ENCODE measurements at regions not wholly inside any gene's neighbourhood (a gene's known extent, or its start where the extent isn't known, plus 50 kb on each side); places are given as distances from the start of the nearest gene placed in this dataset.

DNA sequence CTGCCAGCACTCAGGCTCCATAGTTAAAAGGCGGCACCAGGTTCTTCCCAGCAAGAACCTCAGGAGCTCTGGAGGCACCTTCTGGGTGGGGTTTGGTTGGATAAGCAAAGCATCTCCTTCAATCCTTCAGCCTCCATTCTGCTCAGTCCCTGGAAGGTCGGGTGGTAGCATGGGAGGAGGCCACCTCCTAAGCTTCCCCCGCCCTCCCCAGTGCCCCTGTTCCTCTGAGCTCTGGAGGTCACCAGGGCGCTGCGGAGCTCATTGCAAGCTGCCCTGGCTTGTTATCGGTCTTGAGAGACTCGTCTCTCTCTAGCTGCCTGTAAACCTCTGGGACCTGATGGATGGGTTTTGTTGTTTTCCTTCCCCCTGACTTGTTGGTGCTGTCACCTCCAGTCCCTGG, 124.8 kb downstream of the RPLP1 start:
- no peak for DNase-seq

DNA sequence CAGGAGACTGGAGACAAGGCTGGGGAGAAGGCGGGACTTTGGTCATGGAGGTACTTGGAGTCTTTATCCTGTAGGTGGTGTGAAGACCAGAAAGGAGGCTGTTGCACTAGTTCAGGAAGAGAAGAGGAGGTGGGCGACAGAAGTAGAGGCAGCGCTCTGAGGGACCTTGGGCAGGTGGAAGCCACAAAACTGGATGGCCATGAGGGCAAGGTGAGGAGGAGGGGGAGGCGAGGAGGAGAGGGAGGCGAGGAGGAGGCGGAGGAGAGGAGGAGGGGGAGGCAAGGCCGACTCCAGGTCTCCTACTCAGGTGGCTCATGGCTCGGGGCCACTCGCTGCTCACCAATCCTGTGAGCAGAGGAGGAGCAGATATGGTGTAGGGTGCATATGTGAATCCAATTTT, 125.6 kb downstream of the RPLP1 start:
- DNase-seq: no peak

DNA sequence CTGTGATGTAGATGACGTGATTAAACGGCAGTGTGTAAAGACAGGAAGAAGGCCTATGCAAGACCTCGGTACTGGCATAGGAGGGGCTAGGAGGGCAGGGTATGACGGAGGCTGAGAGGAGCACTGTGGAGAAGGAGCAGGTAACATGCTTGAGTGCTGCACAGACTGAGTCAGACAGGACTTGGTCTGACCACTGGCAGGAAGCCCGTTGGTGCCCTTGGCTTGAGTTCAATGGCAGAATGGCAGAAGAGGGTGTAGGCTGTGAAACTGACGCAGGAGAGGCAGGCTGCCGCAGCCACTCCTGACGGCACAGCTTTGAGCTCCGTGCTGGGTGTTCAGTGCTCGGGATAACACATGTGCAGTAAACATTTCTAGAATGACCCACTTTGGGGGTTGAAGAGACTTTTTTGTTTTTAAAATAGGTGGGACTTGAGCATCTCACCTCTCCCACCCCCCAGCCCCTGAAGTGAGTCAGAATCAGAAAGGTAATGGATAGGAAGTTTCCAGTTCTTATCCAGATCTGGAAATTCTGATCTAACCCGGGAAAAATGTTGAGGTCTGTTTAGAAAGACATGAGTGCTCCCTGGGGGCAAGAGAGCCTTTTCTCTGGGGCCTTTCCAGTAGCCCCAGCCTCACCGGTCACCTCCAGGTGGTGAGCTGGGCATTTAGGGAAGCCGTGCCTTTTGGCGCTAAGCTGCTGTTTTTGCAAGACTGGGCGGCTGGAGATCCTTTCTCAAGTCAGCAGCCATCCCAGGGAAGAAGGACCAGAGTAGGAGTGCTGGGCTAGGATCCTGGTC, 126.4 kb downstream of the RPLP1 start:
- no peak for DNase-seq

DNA sequence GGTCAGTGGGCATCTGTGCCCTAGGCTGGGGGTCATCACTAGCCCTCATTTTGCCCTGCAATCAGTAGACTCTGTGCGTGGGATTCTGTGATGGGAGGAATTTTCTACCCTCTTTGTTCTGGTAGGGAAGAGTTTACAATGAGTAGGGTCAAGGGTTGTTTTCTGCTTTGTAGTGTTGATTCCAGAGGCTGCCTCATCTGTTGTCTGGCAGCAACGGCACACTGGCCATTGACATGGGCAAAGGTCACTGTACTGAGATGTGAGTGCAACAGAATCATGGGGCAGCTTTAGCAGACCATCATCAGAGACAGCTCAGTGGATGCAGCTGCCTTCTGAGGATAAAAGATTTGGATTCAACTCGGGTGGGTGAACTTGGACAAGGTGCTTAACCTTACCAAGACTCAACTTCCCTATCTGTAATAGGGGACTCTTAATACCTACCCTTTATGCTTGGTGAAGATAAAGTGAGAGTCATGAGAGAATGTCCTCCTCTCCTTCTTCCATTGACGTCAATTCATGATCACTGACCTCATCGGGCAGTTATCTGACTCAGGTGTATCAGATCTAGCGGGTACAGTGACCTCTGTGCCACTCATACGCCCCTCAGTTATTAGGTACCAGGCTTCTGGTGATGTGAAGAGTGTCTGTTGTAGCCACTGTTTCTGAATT, 127.5 kb downstream of the RPLP1 start:
- no peak for DNase-seq

- DNase-seq: no peak
Measured at GRCh38 chr15:69583626-69584025, 131.0 kb downstream of the RPLP1 start.

- DNase-seq: no peak
Measured at GRCh38 chr15:69585937-69586336, 133.3 kb downstream of the RPLP1 start.

GRCh38 chr15:69586721-69587120, 134.1 kb downstream of the RPLP1 start:
- DNase-seq: no peak

- DNase-seq: no peak
Measured at GRCh38 chr15:69587723-69588426, 135.3 kb downstream of the RPLP1 start.

DNA sequence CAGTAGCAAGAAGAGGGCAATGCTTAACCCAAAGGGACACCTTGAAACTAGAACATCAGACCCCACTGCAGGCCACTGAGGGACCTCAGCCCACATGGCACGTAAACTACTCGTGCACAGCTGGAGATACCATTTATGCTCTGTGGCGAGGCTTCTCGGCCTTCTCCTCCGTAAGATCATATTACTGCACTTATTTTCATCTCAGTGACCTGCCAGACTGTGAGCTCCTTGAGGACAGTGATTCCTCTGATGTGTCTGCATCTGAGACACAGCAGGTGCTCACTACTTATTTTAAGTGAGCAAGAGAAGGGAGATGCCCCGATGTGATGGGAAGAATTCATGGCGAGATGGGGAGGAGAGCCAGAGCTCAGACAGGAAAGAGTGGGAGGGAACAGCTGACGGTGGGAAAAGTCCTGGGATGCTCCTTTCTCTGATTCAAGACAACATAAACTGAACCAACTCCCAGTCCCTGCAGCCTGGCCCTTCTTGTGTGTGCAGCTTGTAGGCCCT, 137.6 kb downstream of the RPLP1 start:
- DNase-seq: no peak

DNA sequence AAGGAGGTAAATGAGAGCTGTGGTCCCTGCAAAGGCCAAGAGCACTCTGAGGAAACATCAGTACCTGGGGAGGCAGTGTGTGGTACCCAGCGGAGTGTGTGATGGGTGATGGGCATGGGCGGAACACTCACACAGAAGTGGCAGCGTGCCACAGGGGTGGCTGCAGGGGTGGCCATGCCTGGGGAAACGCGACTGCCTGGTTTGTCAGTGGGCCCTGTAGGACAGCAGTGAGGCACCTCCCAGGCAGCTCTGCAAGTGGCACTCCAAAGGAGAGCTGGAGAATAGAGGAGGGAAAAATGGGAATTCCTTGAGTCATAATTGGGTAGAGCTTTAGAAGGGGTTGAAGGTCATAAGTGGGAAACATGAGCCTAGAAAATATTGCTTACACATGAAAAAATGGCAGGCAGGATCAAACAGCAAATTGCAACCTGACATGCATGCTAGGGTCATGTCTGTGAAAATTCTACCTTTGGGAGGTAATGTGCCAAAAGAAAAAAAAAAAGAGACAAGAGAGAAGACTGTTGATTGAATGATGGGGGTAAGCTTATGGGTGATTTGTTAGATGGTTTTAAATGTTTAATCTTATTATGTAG, 138.4 kb downstream of the RPLP1 start:
- no peak for DNase-seq

GRCh38 chr15:69591905-69592508, 139.4 kb downstream of the RPLP1 start:
- no peak for DNase-seq

DNA sequence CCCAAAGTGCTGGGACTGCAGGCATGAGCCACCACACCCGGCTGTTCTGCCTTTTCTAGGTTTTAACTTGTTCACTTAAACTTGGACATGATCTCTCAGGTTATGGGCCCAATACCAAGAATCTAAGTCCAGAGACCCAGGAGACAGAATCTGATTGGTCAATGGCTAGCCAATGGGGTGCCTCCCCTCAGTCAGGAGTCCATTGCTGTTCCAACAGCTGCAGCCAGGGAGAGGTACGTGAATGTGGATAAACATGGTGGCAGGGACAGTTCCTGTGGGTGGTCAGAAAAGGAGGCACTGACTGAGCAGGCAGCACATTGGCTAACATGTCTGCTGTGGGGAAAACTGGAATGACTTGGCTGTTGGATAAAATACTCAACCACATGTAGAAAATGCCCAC, 140.3 kb downstream of the RPLP1 start:
- peak; percentile 9 for DNase-seq

GRCh38 chr15:69593488-69593887, 140.9 kb downstream of the RPLP1 start:
- DNase-seq: no peak

DNA sequence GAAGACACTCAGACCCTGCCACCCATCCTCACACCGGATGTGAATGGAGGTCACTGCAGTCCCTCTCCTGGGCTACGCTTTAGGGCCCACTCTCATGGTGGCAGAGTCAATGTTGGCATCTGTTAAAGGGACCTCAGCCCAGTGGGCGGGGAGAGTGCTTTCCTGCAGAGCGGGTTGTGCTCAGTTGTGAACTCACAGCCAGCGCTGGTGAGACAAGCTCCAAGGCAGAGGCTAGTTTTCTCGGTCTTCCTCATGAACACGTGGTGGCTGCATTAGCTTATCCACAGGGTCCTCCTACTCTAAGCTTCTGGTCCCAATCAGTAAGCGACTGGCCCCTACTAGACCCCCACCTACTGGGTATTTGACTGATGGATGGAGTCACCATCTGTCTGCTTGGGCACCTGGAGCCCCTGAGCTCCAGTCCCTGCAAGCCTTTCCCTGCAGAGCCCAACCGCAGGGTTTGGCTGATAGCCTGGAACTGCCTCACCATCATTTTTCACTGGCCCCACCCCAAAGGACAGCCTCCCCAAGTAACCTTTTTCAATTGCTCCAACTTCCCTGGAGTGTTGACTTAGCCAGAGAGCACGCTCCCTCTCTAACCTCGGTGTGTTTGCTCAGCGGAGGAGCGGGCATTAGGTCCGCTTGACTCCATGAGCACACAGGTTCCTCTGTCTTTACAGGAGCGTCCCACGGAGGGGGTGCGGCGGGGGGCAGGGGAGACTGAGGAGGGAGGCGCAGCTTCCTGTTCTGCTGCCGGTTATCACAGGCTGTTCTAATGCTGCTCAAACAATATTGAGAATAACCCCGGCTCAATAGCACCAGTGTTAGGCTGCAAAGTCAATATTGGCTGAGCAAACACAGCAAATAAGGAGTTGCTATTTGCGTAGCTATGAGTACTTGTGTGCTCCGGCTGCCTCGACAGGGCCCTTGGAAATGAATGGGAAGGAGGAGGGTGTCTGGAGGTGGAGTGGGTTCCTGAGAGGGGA, 141.7 kb downstream of the RPLP1 start:
- peak; percentile 73 for DNase-seq

DNA sequence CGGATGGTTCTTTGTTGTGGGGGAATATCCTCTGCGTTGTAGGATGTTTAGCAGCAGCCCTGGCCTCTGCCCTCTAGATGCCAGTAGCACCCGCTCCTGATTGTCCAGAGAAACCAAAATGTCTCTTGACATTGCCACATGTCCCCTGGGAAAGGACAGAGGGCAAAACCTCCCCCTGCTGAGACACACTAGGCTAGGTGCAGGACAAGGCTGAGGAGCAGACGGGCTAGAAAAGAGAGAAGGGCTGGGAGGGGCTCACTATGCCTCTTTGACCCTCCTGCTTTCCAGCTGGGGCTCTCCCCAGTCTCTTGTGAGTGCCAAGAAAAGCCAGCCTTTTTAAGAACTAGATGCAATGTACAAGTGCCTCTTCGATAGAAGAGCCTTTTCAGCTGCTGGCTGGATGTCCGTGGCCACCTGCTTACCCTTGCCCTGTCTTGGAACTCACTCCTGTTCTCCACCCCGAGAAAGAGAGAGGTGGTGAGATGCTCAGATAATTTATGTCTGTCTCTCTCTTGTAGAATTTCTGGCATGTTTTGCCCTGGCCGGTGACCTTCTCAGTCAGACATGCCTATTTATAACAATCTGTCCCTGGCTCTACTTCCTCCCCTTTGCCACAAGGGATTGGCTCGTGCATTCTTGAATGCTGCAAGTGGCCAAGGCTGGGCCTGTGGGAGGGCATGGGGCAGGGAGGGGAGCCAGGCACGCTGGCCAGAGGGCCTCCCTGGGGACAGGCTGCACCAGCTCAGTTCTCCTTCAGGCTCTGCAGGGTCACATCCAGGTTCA, 142.6 kb downstream of the RPLP1 start:
- no peak for DNase-seq

DNA sequence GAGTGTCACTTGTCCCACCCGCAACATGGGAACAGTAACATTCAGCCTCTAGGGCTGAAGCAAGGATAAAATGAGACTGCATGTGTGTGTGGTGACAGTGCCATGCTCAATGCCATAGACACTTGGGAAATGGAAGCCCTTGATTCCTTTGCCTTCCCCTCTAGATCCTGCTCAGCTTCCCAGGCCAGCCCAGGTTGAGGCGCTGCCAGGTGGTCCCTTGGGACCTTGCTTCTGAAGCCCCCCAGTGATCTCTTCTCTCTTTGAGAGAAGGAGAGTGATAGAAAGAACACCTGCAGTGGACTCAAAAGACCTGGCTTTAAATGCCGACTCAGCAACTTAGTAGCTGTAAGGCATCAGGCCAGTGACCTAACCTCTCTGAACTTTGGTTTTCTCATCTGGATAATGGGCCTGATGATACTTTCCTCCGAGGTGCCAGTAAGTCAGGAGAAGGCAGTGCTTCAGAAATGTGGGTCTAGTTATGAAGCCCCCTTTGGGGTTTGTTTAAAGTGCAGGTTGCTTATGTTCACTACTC, 144.5 kb downstream of the RPLP1 start:
- no peak for DNase-seq

- DNase-seq: no peak
Measured at GRCh38 chr15:69599271-69599670, 146.7 kb downstream of the RPLP1 start.

GRCh38 chr15:69600556-69601085, 148.0 kb downstream of the RPLP1 start:
- DNase-seq: no peak

DNA sequence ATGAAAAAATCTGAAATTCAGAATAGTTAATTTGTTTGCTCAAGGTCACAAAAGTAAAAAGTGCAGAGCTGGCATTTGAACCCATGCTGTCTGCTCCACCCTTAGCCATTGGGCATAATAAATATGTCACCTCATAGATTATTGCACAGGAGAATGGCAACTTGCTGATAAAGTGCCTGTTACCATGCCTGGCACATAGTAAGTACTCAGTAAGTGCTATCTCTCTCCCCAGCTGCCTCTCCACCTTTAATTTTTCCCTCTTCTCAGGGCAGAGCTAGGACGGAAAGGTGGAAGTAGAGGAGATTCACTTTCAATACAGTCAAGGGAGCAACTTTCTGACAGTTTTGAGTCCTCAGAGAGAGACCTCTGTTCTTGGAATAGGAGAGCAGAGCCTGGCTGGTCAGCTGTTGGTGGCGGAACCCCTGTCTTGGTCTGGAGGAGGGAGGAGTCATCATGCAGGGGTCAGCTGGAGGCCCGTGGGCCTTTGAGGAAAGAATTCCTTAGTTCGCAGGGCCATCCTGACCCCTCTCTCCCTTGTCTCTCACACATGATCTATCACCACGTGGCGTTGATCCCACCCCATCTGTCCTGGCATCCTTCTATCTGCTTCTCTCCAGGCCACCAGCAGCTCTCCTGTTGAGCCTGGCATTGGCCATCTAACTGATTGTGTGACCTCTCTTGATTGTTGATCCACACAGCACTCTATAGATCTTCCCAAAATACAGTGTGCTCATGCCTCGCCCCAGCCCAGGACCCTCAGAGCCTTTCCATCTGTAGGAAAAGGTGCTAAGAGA, 149.3 kb downstream of the RPLP1 start:
- peak; percentile 87 for DNase-seq
